CD4-positive, alpha-beta T cell treated with Interleukin-10 for 1 hour (primary cell): ENCODE measurements at regions not wholly inside any gene's neighbourhood (a gene's known extent, or its start where the extent isn't known, plus 50 kb on each side); places are given as distances from the start of the nearest gene placed in this dataset.

ENCODE experiments used
- DNase-seq: peaks from one replicate; pipeline ENCODE4 v3.0.0-alpha.2; 2020

DNA sequence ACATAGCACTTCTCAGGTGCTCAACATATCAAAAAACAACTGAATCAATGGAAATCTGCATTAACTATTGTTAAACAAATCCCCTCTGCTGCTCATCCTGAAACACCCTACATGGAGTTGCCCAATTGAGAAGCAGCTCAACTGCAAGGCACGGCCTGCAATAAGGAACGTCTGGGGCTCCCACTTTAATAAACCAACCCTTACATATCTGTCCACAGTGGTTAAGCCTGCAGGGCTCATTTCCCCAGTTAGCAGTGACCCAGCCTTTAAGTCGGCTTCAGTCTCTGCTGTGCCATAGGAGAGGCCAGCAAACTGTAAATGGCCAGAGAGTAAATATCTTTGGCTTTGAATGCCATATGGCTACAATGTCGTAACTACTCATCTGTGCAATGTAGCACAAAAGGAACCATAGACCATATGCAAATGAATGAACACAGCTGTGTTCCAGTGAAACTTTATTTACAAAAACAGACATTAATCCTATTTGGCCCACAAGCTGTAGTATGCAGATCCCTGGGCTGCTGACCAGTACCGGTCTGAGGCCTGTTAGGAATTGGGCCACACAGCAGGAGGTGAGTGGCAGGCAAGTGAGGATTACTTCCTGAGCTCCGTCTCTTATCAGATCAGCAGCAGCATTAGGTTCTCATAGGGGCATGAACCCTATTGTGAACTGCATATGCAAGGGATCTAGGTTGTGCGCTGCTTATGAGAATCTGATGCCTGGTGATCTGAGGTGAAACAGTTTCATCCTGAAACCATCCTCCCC, 522.7 kb upstream of the CDH4 start:
- no peak for DNase-seq

- no peak for DNase-seq
These were observed 519.7 kb upstream of the CDH4 start for GRCh38 chr20:60732322-60732721.

- DNase-seq: no peak
These were observed 504.0 kb upstream of the CDH4 start for GRCh38 chr20:60748086-60748485.

- no peak for DNase-seq
These were observed 502.1 kb upstream of the CDH4 start for GRCh38 chr20:60749804-60750602.

DNA sequence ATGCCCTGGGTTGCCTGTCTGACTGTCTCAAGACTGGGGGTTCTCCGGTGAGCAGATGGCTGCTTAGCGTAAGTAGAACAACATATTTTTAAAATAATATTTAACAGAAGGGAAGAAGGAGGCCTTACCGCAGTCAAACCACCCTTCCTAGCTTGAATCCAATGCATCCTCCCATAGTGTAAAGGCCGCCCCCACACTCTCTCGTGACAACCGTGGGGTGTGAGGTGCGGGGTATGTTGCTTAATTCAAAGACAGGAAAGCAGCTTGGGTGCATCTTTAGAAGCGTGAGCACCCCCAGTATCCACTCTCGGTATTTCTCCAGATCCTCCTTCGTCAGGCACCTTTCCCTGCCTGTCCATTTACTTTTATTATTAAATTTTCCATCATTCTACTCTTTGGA, 501.2 kb upstream of the CDH4 start:
- no peak for DNase-seq

GRCh38 chr20:60751826-60752225, 500.2 kb upstream of the CDH4 start:
- no peak for DNase-seq

- no peak for DNase-seq
These were observed 499.2 kb upstream of the CDH4 start for GRCh38 chr20:60752741-60753420.

GRCh38 chr20:60754856-60755255, 497.2 kb upstream of the CDH4 start:
- no peak for DNase-seq

DNA sequence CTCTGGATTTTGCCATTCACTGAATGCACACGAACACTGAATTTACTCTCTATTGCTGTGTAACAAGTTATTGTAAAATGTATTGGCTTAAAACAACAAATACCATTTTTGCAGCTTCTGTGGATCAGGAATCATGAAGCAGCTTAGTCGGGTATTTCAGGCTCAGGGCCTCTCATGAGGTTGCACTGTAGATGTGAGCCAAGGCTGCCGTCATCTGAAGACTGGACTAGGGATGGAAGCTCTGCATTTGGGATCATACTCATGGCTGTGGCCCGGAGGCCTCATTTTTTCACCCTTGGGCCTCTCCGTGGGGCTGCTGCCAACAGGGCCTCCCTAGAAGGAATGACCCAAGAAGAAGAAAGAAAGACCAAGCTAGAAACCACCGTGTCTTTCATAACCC, 492.4 kb upstream of the CDH4 start:
- DNase-seq: no peak

DNA sequence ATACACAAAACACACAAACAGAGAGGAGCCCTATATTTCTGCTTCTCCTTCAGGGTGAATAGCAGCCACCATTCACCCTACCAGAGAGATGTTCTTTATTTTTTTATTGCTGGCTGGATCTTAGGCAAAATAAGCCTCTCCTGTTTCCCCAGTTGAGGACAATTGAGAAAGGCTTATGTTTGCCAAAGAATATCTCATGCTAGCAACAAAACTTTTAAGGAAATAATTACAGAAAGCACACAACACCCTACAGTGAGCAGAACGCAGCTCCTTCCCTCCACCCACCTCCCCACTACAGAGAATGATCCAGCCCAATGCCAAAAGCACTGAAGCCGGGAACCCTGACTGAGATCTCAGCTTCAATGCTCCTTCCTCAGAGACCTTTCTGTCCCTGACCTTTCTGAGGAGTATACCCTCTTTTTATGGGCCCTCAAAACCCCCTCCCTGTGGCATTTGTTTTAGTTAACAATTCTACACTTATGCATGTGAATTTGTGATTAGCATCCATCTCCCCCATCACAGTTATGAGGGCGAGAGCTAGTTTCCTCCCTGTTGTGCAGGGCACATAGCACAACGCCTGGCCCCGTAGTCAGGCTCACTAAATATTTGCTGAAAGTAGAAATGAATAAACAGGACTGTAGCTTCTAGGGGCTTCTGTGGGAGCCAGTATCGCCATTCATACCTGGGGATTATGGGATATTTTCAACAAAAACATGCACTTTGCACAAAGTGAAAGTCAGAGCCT, 491.6 kb upstream of the CDH4 start:
- DNase-seq: no peak

GRCh38 chr20:60761056-60761455, 491.0 kb upstream of the CDH4 start:
- no peak for DNase-seq

- no peak for DNase-seq
These were observed 489.7 kb upstream of the CDH4 start for GRCh38 chr20:60762386-60762785.

GRCh38 chr20:60764328-60764727, 487.7 kb upstream of the CDH4 start:
- no peak for DNase-seq

- no peak for DNase-seq
These were observed 487.3 kb upstream of the CDH4 start for GRCh38 chr20:60764771-60765170.

- DNase-seq: no peak
These were observed 486.1 kb upstream of the CDH4 start for GRCh38 chr20:60765821-60766403.

DNA sequence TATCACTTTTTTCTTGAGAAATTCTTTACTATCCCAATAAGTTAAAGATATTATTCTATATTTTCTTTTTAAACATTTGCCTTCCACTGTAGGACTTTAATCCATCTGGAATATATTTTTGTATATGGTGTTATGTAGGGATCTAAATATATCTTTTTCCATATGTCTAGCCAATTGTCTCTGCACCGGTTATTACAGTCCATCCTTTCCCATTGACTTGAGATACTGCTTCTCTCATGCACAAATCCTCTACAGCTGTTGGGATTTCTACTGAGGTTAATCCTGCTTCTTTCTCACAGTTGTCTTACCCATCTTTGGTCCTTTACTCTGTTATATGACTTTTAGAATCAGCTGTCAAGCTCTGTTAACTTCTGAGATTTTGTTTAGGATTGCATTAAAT, 483.8 kb upstream of the CDH4 start:
- no peak for DNase-seq

- DNase-seq: no peak
These were observed 471.6 kb upstream of the CDH4 start for GRCh38 chr20:60780388-60781025.

GRCh38 chr20:60782959-60783625, 469.0 kb upstream of the CDH4 start:
- no peak for DNase-seq

- DNase-seq: no peak
These were observed 466.8 kb upstream of the CDH4 start for GRCh38 chr20:60785301-60785700.

DNA sequence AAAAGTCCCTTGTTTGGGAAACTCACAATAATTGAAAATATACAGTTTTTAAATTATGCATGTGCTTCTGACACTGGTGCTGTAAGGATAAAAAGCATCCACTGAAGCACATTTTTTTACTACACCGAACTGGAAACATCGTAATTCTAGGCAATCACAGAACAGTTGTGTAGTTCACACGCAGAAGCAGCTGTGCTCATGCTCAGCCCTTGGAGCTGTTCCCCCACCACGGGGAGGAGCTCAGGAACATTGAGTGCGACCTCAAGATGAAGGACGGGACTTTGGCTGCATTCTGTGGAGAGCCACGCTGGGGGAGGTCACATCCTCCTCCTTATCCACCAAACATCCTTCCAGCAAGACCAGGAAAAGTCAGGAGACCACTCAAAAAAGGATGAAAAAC, 466.3 kb upstream of the CDH4 start:
- no peak for DNase-seq

DNA sequence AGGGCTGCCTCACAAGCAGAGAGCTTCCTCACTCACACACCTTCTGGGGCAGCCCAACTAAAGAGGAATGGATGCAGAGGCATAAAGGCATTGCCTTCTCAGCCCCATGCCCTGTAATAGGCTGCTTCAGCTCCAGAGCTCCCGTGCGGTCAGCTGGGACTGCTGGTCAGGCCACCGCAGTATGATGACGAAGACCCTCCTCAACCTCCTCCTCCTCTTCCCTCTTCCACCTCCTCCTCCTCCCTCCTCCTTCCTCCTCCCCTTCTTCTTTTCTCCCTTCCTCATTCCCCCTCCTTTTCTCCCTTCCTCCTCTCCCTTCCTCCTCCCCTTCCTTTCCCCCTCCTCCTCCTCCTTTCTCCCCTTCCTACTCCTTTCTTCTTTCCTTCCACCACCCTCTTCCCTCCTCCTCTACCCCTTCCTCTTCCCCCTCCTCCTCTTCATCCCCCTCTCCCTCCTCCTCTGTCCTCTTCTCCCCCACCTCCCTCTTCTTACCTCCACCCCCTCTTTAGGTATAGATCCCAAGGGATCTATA, 465.3 kb upstream of the CDH4 start:
- no peak for DNase-seq
